HG03025 (cell line): ENCODE measurements at regions not wholly inside any gene's neighbourhood (a gene's known extent, or its start where the extent isn't known, plus 50 kb on each side); places are given as distances from the start of the nearest gene placed in this dataset.
"Not testable (repeated sequence)": the region's sequence is repeated elsewhere in the genome, so short reads cannot be mapped to it uniquely, and the experiment has no call there.

ENCODE experiments used
- ATAC-seq: cut with Tn5 transposase; IDR thresholded peaks from one replicate; pipeline ENCODE4 v1.9.1; 2021; ENCODE audit warnings: mild to moderate bottlenecking, moderate library complexity; ENCODE audit not compliant: unreplicated experiment, low FRiP score

DNA sequence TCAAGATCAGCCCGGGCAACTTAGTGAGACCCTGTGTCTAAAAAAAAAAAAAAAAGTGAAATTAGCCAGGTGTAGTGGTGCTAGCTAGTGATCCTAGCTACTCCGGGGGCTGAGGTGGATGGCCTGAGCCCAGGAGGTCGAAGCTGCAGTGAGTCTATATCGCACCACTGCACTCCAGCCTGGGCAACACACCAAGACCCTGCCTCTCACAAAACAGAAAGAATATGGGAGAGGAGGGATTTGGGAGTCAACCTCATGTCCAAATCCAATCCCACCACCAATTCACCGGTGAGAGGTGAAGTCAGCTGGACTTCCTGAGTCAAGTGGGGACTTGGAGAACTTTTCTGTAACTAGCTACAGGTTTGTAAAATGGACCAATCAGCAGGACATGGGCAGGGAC, 80.5 kb upstream of the MFGE8 start:
- no peak for ATAC-seq

DNA sequence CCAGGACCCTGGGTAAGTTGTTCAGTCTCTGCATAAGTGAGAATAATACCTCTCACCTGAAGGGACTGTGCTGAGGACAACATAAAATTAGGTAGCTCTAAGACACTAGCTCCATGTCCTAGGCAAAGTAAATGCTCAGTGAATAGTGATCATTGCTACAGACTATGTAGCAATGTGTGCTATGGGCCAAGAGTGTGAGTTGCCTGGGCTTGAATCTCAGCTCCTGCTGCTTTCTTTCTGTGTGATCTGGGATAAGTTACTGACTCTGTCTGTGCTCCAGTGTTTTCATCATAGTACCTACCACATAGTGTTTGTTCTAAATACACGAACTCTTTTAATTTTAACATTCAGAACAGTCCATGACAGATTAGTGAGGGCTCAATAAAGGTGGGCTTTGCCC, 81.1 kb upstream of the MFGE8 start:
- ATAC-seq, result no peak

DNA sequence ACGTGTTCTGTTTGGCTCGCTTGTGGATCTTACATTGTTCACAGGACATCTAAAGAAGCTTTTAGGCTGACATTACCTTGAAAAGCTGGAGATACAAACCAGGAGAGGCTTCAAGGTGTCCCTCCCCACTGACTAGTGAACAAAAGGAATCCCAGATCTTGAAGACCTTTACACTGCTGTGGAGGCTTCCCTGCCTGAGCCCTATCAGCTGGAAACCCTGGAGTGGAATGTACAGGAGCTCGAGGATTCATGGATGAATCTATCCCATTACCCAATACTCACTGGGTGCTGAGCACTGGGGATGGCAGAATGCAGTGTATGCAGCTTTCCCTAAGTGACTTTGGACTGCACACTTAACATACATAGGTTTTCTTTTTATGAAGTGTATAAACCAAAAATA, 82.3 kb upstream of the MFGE8 start:
- ATAC-seq, result no peak

DNA sequence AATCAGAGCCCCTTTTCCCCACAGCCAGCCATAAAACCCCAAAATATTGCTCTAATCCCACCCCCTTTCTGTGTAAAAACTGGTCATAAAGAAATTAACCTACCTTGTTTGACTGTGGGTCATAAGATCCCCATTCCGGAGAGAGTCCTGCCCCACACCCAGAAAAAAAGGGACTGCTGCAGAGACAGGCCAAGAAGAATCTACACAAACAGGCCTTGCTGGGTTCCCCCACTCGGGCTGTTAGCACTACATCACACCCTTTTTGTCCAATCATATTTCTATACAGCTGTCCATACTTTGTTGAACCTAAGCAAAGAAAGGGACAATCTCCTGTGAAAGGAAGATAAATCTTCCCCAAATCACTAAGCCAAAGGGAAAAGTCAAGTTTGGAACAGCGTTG, 84.4 kb upstream of the MFGE8 start:
- no peak for ATAC-seq

DNA sequence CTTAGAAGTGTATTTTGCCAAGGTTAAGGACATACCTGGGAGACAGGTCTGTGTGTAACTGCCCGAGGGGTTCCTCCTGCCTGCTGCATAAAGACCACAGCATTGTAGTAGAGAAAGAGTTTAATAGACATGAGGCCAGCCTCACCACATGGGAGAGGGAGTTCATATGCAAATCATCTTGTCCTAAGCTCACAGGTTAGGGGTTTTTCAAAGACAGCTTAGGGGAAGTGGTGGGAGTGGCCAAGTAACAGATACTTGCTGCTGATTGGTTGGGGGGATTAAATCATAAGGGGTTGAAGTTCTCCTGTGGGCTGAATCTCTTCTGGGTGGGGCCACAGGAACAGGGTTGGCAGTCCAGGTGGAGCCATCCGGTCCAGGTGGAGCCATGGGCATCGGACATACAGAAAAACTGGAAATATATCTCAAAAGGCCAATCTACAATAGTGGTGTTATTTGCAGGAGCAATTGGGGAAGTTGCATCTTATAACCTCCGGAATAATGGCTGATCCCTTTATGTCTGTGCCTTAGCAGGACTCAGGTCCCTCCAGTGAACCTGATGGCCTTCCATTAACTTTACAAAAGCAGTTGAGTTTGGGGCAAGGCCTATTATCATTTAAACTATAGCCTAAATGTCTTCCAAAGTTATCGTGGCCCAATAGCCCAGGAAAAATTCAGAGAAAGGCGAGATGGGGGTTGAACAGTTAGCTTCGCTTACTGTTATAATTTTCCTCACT, 86.0 kb upstream of the MFGE8 start:
- ATAC-seq, result no peak

DNA sequence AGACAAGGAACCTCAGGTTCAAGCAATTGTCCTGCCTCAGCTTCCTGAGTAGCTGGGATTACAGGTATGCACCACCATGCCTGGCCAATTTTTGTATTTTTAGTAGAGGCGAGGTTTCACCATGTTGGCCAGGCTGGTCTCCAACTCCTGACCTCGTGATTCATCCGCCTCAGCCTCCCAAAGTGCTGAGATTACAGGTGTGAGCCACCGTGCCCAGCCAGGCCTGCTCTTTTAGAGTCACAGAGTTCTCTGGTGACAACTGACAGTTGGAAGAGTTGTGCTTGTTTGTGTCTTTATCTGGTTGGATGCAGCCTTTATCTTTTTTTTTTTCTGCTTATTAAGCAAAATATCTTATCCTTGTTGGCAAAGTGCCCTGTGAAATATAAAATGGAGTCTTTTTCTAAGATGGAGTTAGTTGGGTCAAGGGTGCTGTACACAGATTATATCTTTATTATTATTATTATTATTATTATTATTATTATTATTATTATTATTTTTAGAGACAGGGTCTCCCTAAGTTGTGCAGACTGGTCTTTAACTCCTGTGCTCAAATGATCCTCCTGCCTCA, 86.5 kb upstream of the ABHD2 start:
- not testable (repeated sequence) for ATAC-seq

DNA sequence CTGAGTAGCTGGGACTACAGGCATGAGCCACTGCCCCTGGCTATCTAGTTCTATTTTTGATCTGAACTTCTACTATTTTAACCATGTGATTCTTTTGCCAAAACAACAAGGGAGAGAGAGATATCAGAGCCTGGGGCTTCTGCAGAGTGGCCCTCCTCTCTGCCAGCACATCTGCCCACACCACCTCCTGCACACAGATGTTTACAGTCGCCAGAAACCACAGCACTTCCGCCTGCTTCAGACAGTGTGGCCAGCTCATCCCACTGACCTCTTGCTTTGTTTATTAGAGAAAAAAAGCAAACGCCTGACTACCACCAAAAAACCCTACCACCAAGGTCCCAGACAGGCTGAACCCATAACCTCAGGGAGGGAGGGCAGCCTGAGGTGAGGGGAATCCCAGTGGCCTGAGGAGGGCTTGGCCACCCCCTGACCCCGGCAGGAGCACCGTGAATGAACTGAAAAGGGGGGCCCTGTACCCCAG, 85.9 kb upstream of the ABHD2 start:
- no peak for ATAC-seq

DNA sequence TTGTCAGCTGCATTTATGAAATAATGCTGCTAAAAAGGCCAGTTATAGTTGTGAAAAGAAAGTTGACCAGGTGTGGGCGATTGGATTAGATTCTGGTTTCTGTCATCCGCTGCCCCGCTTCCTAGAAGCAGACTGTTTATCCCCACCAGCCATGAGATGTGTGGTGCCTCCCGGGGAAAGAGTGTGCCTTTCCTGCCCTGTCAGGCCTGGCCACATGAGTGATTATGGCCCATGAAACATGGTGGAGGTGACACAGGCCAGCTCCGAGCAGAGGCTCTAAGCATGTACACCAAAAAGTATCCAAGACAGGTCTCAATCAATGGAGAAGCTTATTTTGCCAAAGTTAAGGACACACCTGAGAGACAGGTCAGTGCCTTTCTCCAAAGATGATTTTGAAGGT, 85.4 kb upstream of the ABHD2 start:
- ATAC-seq, result no peak

DNA sequence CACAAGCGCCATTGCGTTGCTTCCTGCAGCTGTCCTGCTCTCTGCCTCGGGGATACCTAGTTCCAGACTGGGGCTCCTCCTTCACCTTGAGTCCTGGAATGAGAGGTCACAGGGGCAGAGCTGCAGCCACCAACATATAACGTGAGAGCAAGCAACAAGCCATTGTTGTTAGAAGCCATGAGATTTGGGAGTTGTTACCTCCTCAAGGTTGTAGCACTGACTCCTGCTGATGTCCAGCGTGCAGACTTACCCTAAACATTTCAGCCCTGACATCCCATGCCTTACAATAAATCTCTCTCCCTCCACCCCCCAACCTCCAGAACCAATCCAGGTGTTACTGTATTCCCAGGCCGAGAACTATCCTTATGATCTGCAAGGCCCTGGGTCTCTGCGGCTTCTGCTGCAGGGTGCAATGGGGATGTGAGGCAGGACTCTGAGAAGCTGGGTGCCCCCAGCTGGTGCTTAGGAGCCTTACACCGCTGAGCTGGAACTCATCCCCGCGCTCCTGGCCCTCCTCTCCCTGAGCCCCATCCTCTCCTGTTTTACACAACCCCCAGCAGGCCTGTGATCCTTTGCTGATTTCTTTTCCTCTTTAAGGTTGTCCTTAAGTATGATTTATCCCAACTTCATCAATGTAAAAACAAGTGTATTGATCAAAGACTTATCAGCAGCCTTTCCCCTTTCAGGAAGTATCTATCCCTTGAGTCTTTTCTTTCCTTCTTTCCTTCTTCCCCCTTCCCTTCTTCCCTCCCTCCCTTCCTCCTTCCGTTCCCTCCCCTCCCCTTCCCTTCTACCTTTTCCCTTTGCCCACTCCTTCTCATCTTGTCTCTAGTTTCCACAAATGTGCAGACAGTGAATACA, 84.2 kb upstream of the ABHD2 start:
- no peak for ATAC-seq

DNA sequence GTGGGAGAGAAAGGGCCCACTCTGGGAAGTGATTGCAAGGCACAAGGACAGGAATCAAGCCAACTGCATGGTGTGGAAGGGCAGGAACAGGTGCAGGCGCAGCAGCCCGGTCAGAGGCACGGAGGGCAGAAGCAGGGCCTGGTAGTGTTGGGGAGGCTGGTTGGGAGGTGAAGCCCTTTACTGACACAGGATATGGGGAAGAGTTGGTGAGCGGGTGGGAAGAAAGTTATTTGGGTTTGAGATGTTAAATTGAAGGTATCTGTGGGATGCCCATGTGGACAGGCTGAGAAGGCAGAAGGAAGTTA, 83.6 kb upstream of the ABHD2 start:
- no peak for ATAC-seq

DNA sequence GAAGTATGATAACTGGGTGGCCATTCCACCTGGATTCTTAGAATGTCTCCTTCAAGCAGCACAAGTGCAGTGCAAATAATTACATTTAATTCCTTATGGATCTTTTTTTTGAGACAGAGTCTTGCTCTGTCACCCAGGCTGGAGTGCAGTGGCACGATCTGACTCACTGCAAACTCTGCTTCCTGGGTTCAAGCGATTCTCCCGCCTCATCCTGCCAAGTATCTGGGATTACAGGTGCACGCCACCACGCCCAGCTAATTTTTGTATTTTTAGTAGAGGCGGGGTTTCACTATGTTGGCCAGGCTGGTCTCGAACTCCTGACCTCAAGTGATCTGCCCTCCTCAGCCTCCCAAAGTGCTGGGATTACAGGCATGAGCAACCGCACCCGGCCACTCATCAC, 80.7 kb upstream of the ABHD2 start:
- not testable (repeated sequence) for ATAC-seq

DNA sequence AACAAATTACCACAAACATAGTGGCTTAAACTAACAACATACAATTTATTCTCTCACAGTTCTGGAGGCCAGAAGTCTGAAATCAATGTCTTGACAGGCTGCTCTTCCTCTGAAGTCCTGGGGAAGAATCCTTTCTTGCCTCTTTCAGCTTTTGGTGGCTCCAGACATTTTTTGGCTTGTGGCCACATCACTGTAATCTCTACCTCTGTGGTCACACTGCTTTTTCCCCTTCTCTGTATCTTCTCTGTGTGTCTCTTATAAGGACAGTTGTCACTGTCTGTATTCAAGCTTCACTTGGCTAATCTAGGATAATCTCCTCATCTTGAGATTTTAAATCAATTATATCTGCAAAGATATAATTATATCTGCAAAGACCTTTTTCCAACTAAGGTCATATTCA, 80.3 kb upstream of the ABHD2 start:
- no peak for ATAC-seq

DNA sequence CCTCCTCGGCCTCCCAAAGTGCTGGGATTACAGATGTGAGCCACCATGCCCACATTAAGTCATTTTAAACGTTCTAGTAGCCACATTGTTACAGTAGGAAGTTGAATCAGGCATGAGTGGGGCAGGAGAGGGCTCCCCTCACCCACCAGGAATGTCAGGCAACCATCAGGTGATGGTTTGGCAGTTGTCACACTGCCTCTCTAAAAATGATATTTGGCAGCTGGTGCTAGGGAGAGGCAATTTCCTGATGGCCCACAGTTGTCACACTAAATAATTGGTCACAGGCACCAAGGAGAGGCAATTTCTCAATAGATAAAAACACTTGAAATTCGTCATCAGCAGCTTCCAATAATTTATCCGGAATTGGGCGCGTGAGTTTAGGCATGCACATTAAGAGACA, 79.2 kb upstream of the ABHD2 start:
- ATAC-seq, result no peak

DNA sequence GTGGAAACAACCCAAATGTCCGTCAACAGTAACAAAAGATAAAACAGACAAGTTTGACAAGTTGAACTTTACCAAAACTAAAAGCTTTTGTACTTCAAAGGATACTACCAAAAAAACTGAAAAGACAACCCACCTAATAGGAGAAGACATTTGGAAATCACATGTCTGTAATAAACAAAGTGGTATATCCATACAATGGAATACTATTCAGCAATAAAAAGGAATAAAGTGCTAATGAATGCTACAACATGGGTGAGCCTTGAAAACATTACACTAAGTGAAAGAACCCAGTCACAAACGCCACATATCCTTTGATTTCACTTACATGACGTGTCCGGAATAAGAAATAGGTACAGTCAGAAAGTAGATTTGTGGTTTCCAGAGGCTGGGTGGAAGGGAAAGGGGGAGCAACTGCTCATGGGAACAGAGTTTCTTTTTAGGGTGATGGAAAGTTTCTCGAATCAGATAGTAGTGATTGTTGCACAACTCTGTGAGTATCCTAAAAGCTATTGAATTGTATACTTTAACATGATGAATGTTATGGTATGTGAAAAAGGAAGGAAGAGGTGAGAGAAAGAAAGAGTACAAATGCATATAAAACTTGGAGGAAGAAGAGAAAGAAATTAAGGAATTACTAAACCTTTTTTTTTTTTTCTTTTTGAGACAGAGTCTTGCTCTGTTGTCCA, 72.7 kb upstream of the ABHD2 start:
- no peak for ATAC-seq

DNA sequence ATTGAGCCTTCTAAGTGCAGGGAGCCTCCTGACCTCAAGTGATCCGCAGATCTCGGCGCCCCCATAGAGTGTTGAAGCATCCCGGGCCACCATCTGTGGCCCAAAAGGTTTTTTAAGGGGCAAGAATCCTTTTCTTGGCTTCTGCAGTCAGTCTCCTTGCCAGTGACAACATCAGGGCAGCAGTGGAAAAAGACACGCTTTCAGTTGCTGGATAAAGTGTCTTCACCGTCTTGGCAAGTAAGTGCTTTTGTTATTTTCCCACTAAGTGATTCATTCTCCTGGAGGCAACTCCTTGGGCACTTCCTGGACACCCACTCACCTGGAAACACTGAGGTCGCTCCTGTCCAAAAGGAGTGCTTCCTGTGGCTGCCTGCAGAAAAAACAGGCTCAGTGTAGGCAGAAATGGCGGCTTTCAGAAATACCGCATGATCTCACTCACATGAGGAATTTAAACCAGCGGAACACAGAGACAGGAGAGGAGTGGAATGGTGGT, 71.7 kb upstream of the ABHD2 start:
- no peak for ATAC-seq

DNA sequence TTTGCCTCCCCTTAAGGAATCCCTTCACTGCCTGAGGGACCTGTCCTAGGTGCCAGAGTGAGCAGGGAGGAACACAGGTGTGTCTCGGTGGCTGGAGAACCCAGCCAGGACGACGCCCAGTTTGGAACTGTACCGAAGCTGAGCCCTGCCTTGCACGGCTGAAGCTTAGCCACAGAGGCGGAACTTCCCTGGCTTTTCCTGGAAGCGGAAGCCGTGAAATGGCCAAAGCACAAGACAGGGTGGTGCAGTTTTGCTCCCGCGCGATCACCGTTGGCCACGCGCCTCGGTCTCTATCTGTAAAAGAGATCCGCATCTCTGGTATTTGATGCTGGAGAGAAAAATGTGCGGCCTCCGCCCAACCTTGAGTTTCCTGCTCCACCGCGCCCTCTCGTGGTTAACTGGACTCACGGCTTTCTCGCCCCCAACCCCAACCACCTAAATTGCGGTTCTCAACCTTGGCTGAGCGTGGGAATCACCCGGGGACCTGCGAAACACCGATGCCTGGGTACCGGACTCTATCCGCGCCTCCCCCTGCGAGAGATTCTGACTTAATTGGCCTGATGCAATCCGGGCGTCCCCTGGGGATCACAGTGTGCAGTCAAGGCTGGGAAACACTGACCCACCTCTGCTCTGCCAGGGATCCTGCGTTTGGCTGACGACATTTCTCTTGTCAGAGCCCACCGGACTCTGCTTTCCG, 70.7 kb upstream of the ABHD2 start:
- ATAC-seq, result no peak

DNA sequence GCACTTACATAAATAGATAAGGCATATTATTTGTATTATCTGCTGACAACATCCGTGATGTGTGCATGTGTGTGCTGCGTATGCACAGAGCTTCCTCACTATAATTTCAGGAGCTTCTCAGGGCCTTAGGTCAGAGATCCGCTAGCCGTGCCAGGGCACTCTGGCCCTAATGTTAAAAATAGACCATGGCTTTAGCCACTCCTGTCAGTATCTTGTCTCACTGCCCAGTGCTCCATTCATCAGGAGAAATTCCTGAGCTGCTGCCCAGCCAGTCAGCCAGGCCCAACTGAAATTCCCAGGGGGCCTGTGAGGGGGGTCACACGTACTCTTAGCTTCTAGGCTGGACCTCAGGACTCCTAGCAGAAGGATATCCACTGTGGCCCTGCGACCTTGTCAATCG, 70.0 kb upstream of the ABHD2 start:
- ATAC-seq, result no peak

DNA sequence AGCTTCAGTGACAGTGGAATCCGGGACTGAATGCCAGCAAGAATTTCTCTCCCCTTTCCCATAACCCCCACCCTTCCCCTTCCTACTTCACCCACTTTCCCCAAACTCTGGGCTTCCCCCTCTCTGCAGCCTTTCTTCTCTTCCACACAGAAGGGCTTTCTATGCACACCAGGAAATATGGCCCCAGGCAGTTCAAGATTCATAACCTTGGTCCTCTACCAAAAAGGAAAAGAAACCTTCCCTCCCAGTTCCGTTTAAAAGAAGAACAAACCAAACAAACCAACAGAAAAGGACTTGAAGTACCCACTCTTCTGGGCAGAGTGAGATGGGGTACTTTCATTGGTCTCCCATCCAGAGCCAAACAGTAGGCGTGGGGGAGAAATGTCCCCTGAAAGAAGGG, 68.8 kb upstream of the ABHD2 start:
- no peak for ATAC-seq

DNA sequence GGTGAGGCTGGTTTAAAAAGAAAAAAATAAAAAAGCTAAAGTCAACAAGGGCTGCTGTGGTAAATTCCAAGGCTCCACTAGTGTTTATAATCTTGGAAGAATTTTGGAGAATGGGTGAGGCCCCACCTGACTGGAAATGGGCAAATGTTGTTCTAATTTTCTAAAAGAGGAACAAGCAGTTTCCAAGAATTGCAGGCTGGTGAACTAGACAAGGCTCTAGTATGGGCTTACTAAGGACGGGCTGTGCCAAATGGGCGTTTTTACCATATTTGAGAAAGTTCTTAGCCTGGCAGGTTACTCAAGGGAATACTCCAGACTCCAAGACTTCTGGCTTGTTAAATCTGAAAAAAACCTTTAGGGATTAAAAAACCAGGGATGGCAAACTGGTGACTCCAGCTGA, 67.0 kb upstream of the ABHD2 start:
- ATAC-seq, result no peak

DNA sequence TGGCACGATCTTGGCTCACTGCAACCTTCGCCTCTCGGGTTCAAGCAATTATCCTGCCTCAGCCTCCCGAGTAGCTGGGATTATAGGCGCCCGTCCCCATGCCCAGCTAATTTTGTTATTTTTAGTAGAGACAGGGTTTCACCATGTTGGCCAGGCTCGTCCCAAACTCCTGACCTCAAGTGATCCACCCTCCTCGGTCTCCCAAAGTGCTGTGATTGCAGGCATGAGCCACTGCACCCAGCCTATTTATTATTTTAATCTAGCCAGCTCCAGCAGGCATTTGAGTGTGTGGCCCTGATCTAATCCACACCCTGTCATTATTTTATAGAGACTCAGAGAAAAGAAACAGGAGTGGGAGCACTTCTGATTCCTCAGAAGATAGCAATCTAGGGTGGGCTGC, 66.4 kb upstream of the ABHD2 start:
- ATAC-seq, result not testable (repeated sequence)
